ENCODE measurements at regions not wholly inside any gene's neighbourhood (a gene's known extent, or its start where the extent isn't known, plus 50 kb on each side); places are given as distances from the start of the nearest gene placed in this dataset.

DNA sequence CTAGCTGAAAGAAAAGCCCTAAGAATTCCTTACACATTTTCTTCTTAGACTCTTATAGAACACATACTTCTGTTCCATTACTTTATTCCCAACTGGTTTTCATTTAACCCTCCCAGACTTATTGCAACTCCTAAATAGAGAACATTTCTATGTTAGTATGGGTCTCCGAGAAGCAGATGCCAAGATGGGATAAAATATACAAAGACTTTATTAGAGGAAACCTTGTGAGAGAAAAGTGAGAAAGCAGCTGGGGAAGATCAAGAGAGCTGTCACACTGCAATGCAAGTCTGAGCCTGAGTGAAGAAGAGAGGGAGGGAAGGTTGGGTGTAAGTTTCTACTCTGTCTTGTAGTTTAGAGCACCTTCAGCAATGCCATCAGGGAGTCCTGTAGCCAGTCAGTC lies 979.3 kb downstream of the IGSF11 start:
- DNase-seq (ENCODE audit: low read depth, low spot score): no peak

DNA sequence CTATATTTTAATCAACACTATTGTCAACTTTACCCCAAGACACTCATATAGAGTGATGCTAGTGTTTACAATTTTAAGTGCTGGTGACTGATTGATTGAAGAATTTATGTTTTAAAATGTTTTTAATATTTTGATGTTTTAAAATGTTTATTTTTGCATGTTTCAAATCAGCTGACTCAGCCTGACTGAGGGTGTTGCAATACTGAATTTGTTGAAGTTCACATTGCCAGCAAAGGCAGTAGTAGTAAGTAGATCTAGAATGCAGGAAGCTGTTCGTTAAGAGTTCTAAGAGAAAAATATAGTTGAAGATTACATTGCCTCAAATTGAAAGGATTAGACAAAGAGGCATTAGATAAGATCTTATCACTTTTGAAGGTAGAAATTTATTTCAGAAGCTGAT lies 977.6 kb downstream of the IGSF11 start:
- no peak for DNase-seq (ENCODE audit: low read depth, low spot score)

DNA sequence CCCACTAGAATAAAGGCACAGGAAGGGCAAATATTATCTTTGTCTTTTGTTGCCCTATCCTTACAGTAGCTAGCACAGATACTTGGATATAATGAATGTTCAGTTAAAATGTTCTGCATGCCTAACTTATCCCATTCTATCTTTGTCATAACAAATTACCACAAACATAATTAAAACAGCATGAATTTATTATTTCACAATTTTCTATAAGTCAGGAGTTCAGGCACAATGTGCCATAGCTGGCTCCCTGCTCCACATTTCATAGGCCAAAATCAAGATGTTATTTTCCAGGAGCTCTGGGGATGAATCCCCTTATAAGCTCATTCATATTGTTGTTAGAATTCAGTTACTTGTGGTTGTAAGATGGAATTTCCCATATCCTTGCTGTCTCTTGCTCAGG lies 975.5 kb downstream of the IGSF11 start:
- no peak for DNase-seq (ENCODE audit: low read depth, low spot score)

DNA sequence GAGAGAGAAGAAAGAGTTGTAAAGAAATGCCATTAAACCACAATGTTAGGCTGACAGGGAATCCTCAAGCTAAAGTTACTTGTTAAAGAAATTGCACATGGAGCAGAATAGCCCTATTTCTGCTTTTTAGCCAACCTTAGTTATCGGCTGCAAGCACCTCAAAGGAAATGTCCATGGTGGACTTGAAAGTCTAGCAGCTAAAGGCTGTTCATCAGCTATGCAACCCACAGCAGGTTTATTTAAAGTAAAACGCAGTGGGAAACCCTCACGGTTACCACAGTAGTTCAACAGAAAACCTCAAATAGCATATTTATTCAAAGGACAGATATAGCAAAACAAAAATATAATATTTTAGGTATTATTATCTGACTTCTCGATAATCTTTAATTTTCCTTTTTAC lies 967.2 kb downstream of the IGSF11 start:
- no peak for DNase-seq (ENCODE audit: low read depth, low spot score)

DNA sequence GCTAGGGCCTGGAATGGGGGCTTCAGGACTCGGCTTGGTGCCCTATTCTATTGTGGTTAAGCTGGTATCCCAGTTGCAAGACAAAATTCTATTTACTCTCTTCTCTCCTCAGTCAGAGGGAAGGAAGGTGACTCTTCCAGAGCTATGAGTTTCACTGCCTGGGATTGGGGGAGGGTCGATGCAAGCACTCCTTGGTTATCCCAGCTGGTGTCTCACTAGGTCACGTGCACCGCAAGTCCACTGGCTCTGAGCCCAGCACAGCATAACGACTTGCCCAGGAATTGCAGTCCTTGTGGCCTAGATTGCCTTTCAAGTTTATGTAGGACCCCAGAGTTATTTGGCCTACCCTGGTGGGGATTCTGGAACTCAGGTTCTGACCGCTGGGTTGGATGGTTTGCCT lies 958.8 kb downstream of the IGSF11 start:
- peak; percentile 6 for DNase-seq (ENCODE audit: low read depth, low spot score)

DNA sequence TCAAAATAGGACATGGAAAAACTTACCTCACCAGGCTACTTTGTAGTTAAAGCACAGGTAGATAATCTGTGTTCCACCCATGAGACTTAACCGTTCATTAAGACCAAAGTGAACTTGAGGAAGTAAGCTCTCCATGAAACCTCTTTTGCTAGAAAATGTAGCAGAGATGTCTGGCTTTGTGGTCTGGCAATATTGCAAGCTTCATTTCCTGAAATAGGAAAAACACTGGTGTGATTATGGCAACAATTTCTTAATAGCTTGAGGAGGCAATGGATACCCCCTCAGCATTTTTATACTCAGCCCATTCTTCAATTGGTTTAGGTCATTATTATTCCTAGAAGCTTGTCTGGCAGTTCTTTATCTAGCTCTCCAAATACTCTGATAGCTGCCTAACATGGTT lies 957.3 kb downstream of the IGSF11 start:
- DNase-seq (ENCODE audit: low read depth, low spot score): no peak

DNA sequence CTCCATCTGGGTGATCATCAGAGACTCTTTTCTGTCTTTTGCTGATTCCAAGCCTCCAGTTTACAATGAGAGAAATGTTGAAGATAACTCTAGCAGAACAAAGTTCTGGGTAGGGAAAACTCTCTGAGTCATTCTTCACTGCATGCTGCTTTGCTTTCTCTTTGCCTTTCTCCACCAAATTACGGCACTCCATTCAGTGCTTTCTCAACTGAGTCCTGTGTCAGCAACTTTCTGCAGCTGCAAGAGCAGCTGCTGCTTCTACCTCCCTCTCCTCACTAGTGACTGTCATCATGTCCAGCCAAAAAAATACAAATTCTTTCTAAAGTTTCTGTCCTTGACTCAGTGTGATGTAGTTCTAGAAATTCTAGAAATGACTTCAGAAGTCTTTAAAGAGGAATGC lies 953.8 kb downstream of the IGSF11 start:
- DNase-seq (ENCODE audit: low read depth, low spot score): peak; percentile 5

DNA sequence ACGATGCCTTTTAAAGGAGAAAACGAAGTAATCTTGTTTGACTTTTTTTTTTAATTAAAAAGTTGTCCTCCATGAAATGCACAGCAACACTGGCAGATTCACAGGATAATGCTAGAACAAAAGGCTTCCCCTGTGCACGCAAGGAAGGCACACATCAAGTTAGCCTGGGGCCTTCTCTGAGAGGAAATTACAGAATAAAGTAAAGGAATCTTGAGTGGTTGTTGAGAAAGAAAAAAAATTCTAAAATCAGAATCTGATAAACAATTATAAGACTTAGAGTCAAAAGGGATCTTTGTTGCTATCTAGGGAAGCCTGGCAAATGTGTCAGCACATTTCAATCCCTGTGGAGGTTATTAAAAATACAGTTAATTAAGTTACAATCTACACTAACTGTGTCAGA lies 946.0 kb downstream of the IGSF11 start:
- no peak for DNase-seq (ENCODE audit: low read depth, low spot score)

DNA sequence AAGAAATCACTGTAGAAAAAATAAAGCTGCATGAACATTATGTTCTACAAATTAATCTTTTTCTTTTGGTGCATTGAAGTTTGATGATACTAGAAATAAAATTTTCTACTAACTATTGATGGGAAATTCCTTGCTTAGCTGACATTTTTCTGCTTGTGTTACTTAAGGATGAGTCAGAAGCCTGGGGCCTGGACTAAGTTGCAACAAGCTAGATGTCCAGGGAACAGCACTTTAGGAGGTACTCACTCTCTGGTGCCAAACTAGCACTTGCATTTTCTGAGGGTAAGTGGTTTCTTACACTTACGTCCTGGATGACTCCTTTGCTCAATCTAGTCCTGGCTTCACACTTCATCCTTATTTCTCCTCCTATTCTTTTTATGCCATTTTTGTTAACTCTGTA lies 945.1 kb downstream of the IGSF11 start:
- peak; percentile 38 for DNase-seq (ENCODE audit: low read depth, low spot score)

DNA sequence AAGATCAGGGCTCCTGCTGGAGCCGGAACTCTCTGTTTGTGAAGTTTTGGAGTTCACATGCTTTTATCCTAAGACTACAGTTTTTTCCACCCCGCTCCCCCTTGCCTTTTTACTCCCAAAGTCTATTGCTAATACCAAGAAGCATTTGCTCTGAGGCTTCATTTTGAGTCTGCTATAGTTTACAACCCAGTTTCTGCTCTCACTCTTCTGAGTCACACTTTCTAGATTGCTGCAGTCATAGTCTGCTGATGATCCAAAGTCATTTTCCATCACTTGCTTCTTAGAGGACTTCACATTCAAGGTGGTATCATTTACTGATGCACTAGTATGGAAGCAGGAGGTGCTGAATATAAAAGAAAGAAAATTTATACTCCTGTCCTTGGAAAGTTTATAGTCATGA lies 937.4 kb downstream of the IGSF11 start:
- DNase-seq (ENCODE audit: low read depth, low spot score): no peak

DNA sequence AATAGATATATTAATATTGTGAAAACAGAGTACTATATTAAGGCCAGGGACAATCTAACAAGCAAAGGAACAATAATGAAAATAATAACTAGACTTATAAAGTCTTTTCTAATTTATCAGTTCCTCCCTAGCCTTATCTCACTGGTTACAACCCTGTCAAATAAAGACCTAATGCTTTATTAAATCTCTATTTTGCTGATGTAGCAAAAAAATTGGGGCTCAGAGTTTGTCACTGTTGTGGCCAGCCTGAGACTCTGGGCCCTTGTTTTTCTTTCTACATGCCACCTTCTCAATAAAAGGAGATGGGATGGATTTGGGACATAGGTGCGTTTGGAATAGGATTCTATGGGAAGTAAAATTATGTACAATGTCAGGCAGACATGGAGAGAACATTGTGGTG lies 937.0 kb downstream of the IGSF11 start:
- no peak for DNase-seq (ENCODE audit: low read depth, low spot score)

DNA sequence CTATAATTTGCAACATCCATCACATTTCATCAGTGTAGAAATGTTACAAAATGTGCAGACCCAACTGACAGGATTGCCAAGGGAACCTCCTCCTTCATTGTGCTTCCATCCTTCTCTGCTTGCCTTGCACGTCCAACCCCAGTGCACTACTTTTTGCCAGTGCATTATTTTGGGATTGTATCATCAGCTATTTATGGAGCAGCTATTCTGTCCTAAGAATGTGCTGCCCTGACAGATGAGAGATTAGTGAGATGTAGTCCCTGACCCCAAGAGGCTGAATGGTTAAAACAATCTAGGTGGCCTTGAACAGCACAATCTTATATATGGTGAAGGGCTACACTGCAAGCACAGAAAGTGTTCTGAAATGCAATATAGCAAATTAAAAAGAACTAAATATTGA lies 935.8 kb downstream of the IGSF11 start:
- peak; percentile 27 for DNase-seq (ENCODE audit: low read depth, low spot score)

DNA sequence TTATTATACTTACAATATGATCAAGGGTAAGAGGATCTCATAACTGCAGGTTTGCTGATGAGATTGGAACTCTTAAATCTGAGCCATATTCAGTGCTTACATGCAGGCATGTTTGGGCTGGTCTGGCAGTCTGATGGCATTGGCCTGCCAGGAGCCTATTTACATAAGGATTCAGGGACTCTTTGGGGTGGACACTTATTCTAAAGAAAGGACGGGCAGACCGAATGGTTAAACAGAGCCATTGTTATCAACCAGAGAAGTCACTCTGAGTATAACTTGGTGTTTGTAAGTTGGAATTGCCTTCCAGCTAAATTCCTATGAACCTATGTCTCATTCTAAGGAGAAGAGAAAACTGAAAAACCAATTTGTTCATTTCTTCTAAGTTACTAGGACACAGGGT lies 932.8 kb downstream of the IGSF11 start:
- DNase-seq (ENCODE audit: low read depth, low spot score): no peak

DNA sequence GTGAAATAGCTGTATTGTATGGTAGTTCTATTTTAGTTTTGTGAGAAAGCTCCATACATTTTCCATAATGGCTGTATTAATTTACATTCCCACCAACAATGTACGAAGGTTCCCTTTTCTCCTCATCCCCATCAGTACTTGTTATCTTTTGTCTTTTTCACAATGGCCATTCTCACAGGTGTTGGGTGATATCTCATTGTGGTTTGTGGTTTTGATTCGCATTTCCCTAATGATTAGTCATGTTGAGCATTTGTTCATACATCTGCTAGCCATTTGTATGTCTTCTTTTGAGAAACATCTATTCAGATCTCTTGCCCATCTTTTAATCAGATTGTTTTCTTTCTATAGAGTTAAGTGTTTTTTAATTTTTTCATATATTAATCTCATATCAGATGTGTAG lies 931.9 kb downstream of the IGSF11 start:
- no peak for DNase-seq (ENCODE audit: low read depth, low spot score)

DNA sequence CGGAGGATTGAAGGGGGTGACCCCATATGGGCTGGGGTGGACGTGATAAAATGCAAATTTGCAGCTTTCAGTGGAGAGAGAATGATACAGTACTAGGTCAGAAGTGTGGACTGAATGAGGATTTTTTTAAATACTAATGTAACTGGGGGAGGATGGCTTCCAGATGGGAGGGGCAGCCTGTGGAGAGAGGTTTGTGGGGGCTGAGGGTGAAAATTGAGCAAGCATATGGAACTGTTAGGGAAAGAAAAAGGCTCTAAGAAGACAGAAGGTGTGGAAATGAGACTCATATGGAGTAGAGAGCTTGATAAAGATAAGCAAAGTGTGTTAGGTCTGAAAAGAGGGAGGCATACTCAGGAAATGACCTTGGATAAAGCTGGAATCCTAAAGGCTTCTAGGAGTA lies 926.4 kb downstream of the IGSF11 start:
- no peak for DNase-seq (ENCODE audit: low read depth, low spot score)

DNA sequence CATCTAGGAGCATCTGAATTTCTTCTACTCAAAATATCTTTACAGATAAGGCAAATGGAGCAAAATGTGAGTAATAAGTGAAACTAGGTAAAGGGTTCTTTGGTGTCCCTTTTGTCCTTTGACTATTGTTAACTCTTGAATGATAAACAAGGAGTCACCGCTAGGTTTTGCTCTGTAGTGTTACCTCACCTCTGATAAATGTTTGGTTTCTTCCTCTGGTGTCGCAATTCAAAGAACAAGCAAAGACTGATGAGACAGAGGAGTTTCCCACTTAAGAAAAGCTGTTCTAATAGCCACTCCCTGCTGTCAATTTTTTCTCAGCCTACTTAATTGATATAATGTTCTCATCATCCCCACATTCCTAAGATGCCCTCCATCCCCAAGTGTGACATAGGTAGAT lies 925.9 kb downstream of the IGSF11 start:
- no peak for DNase-seq (ENCODE audit: low read depth, low spot score)

DNA sequence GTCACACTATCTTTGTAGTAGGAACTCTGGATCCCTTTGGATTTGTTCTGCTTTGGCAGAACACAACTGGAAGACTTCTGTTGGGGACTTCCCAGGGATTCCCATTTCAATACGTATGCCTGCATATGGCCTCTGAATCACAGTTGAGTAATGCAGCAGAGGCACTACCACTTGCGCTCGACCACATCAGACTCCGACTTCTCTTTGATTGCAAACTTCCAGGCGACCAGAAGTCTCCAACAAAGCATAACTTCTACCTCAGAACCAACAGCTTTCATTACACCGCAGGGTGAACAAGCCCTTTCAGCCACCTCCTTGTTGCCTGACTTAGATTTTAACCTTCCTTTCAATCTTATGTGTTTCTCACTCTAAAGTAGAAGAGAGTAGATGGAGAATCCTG lies 924.4 kb downstream of the IGSF11 start:
- no peak for DNase-seq (ENCODE audit: low read depth, low spot score)

DNA sequence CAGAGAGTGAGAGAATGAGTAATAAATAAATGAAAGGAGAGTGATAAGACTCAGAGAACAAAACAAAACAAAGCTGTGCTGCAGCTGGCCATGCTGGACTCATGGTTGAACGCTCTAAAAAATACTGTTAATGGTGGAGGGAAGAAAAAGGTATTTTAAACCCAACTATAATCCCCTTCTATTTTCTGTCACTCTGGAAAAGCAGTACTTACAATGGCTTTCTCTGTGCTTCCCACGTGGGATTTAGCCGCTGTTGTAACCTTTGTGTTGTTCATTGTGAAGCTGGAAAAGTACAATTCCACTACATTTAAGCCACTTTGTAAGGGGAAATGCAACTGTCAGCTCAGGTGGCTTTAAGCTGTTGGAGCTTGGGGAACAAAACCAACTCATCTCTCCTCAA lies 917.7 kb downstream of the IGSF11 start:
- DNase-seq (ENCODE audit: low read depth, low spot score): no peak

DNA sequence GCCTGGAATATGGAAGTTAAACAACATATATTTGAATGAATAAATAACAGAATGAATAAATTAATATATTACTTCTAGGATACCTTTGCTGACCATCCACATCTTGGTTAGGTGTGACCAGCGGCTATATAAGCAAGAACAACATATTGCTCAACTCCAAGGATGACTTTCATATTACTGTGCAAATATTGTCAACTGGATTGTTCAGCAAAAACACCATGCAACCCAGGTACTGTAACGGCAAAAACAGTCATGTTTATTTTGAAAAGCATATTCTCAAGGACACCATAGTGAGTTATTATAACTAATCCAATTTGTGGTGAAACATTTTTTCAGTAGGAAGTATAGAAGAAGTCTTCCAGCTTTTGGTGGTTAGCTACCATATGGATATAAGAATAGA lies 907.9 kb downstream of the IGSF11 start:
- no peak for DNase-seq (ENCODE audit: low read depth, low spot score)

DNA sequence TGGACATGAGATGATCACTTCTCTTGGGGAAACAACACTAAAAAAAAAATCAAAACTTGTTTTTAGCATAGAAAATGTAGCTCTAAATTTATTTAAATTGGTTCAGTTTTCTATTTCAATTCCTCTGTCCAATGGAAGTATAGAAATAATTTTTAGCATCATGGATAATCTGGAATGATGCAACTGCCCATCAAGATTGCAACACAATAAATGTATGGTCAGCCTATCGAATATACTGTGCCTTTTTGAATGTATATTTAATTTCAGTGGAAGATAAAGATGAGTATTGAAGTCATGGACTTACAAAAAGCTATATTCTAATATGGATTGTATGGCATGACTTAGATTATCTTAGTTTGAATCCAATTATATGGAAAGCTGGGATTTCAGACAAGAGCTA lies 906.7 kb downstream of the IGSF11 start:
- no peak for DNase-seq (ENCODE audit: low read depth, low spot score)

DNA sequence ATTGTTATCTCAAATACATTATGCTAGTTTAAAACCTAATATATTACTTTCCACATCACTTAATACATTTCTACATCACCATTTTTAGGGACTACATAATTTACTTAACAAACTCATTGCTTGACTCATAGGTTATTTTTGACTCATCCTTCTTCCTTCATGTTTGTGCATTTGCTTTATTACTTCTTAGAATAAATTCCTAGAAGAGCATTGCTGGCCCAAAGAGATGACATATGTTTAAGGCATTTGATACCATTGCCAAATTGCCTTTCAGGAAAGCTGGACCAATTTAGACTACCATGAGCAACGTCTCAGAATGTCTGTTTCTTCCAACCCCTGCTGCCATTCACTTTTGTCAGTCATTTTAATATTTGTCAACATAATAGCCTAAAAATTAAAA lies 905.8 kb downstream of the IGSF11 start:
- peak; percentile 55 for DNase-seq (ENCODE audit: low read depth, low spot score)

DNA sequence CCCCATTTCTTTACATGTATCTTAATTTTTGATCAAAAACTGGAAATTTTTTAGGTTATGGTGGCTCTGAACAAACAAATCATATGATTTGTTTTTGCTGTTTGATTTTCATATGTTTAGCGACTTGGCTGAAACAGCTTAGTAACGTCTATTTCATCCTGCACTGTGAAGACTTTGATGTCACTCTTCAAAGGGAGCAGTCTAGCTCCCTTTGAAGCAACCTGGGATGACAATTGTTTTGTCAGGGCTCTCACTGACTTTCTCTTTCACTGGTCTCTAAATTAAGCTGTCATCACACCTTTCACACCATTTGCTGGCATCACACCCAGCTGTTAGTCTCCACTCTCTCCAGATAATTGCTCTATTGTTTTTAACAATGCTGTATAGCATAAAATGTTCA lies 896.9 kb downstream of the IGSF11 start:
- DNase-seq (ENCODE audit: low read depth, low spot score): no peak

DNA sequence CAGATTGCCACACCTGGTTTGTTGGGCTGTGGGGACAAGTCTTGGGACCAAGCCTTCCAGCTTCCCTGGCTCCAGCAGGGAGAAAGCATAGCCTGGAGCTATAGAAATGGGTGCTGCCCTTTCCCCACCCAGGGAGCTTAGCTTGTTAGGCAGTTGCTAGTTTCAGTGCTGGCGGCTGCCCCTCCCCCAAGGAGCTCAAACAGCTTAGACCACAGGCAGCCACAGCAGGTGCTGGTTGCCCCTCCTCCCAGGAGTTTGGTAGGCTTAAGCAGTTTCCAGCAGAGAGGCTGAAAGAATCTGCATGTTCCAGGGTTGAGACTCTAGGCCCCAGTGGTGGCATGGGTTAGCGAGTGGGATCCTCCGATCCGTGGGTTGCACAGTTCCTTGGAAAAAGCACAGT lies 889.7 kb downstream of the IGSF11 start:
- no peak for DNase-seq (ENCODE audit: low read depth, low spot score)

DNA sequence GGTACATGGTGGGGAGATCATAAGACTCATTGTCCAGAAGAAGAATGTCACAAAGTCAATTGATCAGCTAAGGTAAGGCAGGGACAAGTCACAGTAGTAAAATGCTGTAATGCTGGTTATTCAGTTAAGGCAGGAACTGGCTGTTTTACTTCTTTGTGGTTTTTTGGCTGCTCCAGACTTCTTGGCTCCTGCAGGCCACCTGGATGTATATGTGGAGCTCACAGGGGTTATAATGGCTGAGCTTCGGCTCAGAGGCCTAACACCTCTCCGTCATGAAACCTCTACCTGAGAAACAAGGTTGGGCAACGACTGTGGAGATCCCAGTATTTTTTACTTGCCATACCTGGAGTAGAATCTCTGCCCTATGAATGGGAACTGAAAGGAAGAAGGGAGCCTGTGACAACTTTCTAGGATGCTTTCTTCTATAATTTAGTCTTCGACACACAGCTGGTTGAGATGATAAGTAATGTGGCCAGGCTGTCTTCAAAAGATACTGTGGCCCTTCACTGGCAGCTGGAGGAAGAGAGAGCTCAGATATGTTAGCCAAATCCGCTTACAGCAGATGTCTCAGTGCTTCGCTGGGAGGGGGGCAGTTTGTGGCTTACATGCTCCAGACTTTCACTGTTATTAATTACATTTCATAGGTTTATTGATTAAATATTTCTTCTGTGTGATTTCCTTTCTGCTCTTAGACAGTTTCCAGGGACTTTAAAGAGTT lies 887.8 kb downstream of the IGSF11 start:
- no peak for DNase-seq (ENCODE audit: low read depth, low spot score)
